ENCODE measurements at regions not wholly inside any gene's neighbourhood (a gene's known extent, or its start where the extent isn't known, plus 50 kb on each side); places are given as distances from the start of the nearest gene placed in this dataset.

- peak; percentile 41 for DNase-seq
These were observed 661.9 kb downstream of the ETS1 start for GRCh38 chr11:127925475-127925874.

DNA sequence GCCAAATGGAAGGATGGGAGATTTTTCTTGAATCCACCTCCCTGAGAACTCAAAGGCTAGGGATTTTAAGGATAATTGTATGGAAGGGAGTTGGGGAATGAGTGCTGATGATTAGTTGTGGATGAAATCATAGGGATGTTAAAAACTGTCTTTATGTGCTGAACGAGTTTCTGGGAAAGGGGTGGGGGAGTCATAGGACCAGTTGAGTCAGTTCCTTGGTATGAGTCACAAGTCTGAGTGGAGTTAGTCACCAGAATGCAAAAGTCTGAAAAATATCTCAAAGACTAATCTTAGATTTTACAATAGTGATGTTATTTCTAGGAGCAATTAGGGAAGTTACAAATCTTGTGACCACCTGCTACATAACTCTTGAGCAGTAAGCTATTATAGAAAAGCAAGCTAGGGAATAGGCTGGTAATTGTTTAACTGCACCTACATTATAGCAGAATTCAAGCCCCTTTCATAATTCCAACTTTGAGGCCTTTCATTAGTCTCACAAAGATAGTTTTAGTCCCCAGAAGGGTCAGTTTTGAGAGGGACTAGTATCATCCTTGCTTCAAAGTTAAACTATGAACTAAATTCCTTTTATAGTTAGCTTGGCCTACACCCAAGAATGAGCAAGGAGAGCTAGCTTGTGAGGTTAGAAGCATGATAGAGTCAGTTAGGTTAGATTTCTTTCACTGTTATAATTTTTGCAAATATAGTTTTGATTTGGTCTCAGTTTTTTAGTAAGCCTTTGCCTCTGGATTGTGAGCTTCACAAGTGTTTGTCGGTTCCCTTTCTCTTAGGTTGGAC lies 668.0 kb downstream of the ETS1 start:
- DNase-seq: no peak

GRCh38 chr11:127902382-127902781 lies 685.0 kb downstream of the ETS1 start:
- no peak for DNase-seq

GRCh38 chr11:127898422-127899365 lies 688.7 kb downstream of the ETS1 start:
- no peak for DNase-seq

GRCh38 chr11:127895776-127896175 lies 691.6 kb downstream of the ETS1 start:
- no peak for DNase-seq

DNA sequence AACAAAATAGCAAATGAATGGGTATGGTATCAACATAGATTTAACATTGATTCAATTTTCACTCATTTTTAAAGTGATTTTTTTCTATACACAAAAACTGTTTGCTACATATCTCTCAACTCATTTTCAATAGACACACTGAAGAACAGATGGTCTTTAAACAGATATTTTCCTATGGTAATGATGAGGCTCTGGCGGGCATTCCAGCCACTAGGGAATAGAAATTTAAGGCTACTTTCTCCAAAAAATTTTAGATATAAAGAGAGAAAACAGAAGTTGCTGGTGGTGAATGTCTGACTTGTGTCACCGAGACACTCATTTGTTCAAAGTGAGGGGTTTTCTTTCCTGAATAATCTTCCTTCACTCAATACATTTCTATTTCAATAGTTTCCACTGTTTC lies 693.0 kb downstream of the ETS1 start:
- no peak for DNase-seq

DNA sequence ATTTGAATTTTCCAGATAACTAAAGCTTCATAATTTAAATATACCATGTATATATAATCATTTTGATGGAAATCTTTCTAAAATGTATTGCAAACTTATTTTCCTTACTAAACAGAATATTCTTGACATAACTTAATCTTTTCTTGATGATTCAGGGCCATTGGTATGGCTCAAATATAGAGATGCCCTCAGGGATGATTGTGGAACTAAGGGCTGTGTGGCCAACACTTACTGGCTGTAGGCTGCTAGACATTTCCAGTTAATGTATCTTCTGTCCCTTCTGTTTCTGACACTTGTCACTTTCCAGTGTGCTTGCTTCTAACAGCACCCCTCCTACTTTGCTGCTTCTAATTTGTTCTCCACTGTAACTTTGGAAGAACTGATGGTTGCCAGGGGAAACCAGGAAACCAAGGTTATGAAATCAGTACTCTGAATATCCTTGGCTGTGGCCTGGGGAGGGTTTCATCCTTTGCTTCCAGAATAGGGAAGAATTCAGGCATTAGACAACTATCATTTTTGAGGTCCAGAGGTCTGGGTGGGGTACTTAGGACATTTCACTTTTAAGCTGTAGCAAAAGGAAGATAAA lies 697.2 kb downstream of the ETS1 start:
- DNase-seq: no peak

DNA sequence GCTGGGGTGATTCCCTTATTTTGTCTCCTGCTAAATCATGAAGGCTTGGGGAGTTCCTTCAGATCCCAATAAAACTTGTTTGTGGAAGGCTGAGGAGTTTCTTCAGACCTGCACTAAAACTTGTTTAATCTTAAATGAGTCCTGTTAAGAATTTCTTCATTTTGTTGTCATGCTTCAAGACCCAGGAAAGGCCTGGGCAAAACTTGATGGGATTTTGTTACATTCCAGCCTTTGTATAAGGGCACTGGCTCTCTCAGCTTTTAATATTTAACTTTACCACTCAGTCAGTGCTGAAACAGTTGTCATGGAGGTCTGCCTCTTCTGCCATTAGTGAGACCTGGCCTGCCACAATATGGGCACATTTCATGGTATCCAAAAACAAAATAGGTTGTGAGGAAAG lies 699.0 kb downstream of the ETS1 start:
- DNase-seq: no peak

GRCh38 chr11:127875131-127875530 lies 712.2 kb downstream of the ETS1 start:
- no peak for DNase-seq

GRCh38 chr11:127873478-127873877 lies 713.9 kb downstream of the ETS1 start:
- DNase-seq: no peak

GRCh38 chr11:127866109-127866508 lies 721.2 kb downstream of the ETS1 start:
- DNase-seq: no peak

DNA sequence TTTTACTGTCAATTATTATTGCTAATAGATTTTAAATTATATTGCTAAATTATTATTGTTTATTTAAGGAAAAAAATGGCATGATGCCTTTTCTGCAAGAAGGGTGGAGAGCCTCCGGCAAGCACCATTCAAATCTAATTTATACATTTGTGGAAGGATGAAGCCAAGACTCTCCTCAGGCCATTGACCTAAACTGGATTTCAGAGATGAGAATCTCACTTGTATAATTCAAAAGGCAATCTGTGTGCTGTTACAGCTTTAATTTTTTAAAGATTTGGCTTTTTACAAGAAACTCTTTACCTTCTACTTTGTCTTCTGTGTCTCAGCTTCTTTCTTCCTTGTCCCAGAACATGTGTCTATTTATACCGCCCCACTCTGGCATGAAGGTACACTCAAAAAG lies 722.5 kb downstream of the ETS1 start:
- no peak for DNase-seq

DNA sequence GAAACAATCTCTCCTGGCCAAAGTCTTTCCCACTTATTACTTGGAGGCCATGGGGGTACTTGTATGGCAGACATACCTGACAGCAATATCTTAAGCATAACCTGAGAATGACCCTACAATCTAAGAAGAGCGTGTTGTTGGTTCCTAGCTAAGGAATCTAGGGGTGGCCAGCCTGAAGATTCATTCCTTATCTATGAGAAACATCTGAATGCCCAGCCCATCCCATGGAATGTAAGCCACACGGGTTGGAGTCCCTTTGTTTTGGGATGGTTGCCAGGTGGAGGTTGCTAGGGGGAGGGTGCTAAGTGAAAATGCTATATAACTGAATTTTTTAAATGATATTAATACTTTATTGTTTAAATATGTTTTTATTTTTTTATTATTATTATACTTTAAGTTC lies 725.0 kb downstream of the ETS1 start:
- no peak for DNase-seq

GRCh38 chr11:127859941-127860354 lies 727.4 kb downstream of the ETS1 start:
- DNase-seq: no peak

- no peak for DNase-seq
These were observed 742.5 kb downstream of the ETS1 start for GRCh38 chr11:127844876-127845275.

GRCh38 chr11:127843483-127844396 lies 743.6 kb downstream of the ETS1 start:
- DNase-seq: peak; percentile 81

- no peak for DNase-seq
These were observed 762.2 kb downstream of the ETS1 start for GRCh38 chr11:127825183-127825582.

DNA sequence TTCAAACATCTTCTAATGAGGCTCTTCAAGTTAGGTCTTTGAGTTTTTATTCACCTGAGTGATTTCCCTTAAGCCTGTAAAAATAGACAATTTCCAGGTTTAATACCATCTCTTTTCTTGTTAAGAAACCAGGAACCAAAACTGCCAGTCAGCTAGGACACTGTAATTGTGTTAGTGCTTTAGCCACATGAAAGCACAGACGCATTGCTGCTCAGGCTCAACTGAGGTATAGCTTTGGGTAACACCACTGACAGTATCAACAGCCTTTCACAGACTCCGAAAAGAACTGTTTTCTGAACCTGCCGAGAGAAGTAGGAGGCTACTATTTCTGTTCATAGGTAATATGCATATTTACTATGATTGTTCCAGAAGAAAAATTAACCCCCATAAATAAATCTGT lies 768.7 kb downstream of the ETS1 start:
- no peak for DNase-seq

GRCh38 chr11:127816962-127817361 lies 770.4 kb downstream of the ETS1 start:
- DNase-seq: no peak

DNA sequence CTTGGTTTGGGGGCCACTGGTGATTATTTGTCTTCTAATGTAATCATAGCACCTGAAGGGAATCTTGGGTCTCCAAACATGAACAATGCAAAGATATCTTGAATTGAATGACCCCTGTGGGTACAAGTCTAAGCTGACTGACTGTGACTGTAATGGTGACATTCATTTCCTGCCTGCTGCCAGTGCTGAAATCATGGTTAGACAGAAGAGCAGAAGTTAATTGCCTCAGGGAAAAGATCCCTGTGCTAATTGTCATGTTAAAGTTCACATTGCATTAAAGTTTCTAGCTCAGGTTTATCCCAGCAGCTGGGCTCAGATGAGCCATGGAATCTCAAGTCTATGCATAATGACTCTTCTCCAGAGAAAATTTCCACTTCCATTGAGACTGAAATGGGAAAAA lies 772.0 kb downstream of the ETS1 start:
- DNase-seq: no peak

DNA sequence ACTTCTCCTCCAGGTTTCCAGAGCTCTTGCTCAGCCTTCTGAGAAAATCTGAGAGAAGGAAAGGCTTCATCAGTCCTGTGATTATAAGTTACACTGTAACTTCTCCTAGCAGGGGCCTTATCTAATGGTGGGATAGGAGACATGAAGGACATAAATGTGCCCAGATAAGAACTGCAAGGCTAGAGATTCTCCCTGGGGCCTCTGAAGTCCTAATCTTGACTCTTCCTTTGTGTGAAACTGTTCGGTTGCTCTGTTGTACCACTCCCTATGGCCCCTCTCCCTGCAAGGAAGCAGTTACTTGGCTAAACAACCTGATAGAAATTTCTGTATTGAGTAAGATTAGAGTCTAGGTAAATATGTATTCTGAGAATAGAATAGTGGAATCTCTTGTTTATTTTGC lies 780.9 kb downstream of the ETS1 start:
- DNase-seq: no peak

GRCh38 chr11:127805771-127806170 lies 781.6 kb downstream of the ETS1 start:
- DNase-seq: no peak
